ENCODE measurements at regions not wholly inside any gene's neighbourhood (a gene's known extent, or its start where the extent isn't known, plus 50 kb on each side); places are given as distances from the start of the nearest gene placed in this dataset.

GRCh38 chr17:79538291-79538690, 72.6 kb downstream of the RBFOX3 start:
- no peak for FAIRE-seq
- no peaks in the 10 kb centered on the region for H3K79me2 ChIP-seq (ENCODE audit: control insufficient read depth, insufficient read depth, low read length)
- no peak overlapping the region for H2AFZ ChIP-seq (ENCODE audit: control insufficient read depth, low read length)
- DNase-seq (ENCODE audit: low read depth, low spot score) = no peak
- H3K4me3 ChIP-seq (ENCODE audit: control insufficient read depth in 2 of 3, extremely low read depth in 1 of 3, insufficient read depth in 2 of 3, low read depth in 1 of 3, low read length in 3 of 3) = no peak overlapping the region
- H3K4me1 ChIP-seq (ENCODE audit: control insufficient read depth, extremely low read depth, insufficient read depth, low read length) = no peaks in the 10 kb centered on the region
- no peaks in the 10 kb centered on the region for H4K20me1 ChIP-seq (ENCODE audit: control insufficient read depth, extremely low read depth, insufficient read depth, low read length)
- no peak overlapping the region for H3K27ac ChIP-seq (ENCODE audit: control insufficient read depth, insufficient read depth, low read length)
- dilution Hi-C loops (cut with MboI; ENCODE audit: extremely low pct_ligation_motif_present, low sequenced_read_pairs) = no loop called here
- peaks cover 2% of the 10 kb centered on the region for H3K27me3 ChIP-seq (ENCODE audit: control insufficient read depth, extremely low read depth, insufficient read depth, low read length)
- TF ChIP-seq CTCF (optimal IDR thresholded peaks at IDR 0.05 in 1 of 3, IDR thresholded peaks at IDR 0.05 in 1 of 3, conservative IDR thresholded peaks at IDR 0.05 in 1 of 3; ENCODE audit: extremely low read depth in 1 of 3, insufficient read depth in 2 of 3, low read length in 3 of 3) (no peak), EZH2 (IDR thresholded peaks at IDR 0.05; ENCODE audit: low read length) (no peak)
- no peaks in the 10 kb centered on the region for H3K9me3 ChIP-seq (ENCODE audit: control insufficient read depth, low read depth, low read length)
- H3K36me3 ChIP-seq (ENCODE audit: control insufficient read depth in 2 of 2, extremely low read depth in 1 of 2, insufficient read depth in 2 of 2, low read length in 2 of 2) = no peaks in the 10 kb centered on the region
- H3K9me1 ChIP-seq (ENCODE audit: control insufficient read depth, extremely low read depth, insufficient read depth, low read length) = no peaks in the 10 kb centered on the region
- no peak overlapping the region for H3K9ac ChIP-seq (ENCODE audit: control insufficient read depth, extremely low read depth, insufficient read depth, low read length)
- no peak overlapping the region for H3K4me2 ChIP-seq (ENCODE audit: control insufficient read depth, extremely low read depth, insufficient read depth, low read depth, low read length)

- Histone ChIP-seq H3K36me3 (ENCODE audit: control insufficient read depth in 2 of 2, extremely low read depth in 1 of 2, insufficient read depth in 2 of 2, low read length in 2 of 2) (no peaks in the 10 kb centered on the region), H3K27me3 (ENCODE audit: control insufficient read depth, extremely low read depth, insufficient read depth, low read length) (peaks cover 5% of the 10 kb centered on the region), H3K79me2 (ENCODE audit: control insufficient read depth, insufficient read depth, low read length) (no peaks in the 10 kb centered on the region), H3K4me2 (ENCODE audit: control insufficient read depth, extremely low read depth, insufficient read depth, low read depth, low read length) (no peak overlapping the region), H3K9me3 (ENCODE audit: control insufficient read depth, low read depth, low read length) (no peaks in the 10 kb centered on the region), H4K20me1 (ENCODE audit: control insufficient read depth, extremely low read depth, insufficient read depth, low read length) (no peaks in the 10 kb centered on the region), H3K4me1 (ENCODE audit: control insufficient read depth, extremely low read depth, insufficient read depth, low read length) (no peaks in the 10 kb centered on the region), H3K4me3 (ENCODE audit: control insufficient read depth in 2 of 3, extremely low read depth in 1 of 3, insufficient read depth in 2 of 3, low read depth in 1 of 3, low read length in 3 of 3) (no peak overlapping the region), H2AFZ (ENCODE audit: control insufficient read depth, low read length) (no peak overlapping the region), H3K9ac (ENCODE audit: control insufficient read depth, extremely low read depth, insufficient read depth, low read length) (no peak overlapping the region), H3K27ac (ENCODE audit: control insufficient read depth, insufficient read depth, low read length) (no peak overlapping the region), H3K9me1 (ENCODE audit: control insufficient read depth, extremely low read depth, insufficient read depth, low read length) (no peaks in the 10 kb centered on the region)
- dilution Hi-C loops (cut with MboI; ENCODE audit: extremely low pct_ligation_motif_present, low sequenced_read_pairs) = no loop called here
- DNase-seq (ENCODE audit: low read depth, low spot score) (no peak), FAIRE-seq (no peak)
- TF ChIP-seq CTCF (optimal IDR thresholded peaks at IDR 0.05 in 1 of 3, IDR thresholded peaks at IDR 0.05 in 1 of 3, conservative IDR thresholded peaks at IDR 0.05 in 1 of 3; ENCODE audit: extremely low read depth in 1 of 3, insufficient read depth in 2 of 3, low read length in 3 of 3) (no peak), EZH2 (IDR thresholded peaks at IDR 0.05; ENCODE audit: low read length) (no peak)
These were observed 73.2 kb downstream of the RBFOX3 start for GRCh38 chr17:79537686-79538085.

Data from keratinocyte (primary cell).